Nephron progenitor cell (in vitro differentiated cells): ENCODE measurements at regions not wholly inside any gene's neighbourhood (a gene's known extent, or its start where the extent isn't known, plus 50 kb on each side); places are given as distances from the start of the nearest gene placed in this dataset.

ENCODE experiments used
- DNase-seq: peaks from one replicate; pipeline ENCODE4 v3.0.0; 2021
- H3K27ac Mint-ChIP-seq: 2 replicates; pipeline ENCODE4 v1.8.0; 2021; ENCODE audit warnings: mild to moderate bottlenecking, moderate library complexity, mixed read lengths
- H3K27me3 Mint-ChIP-seq: 2 replicates; pipeline ENCODE4 v1.8.0; 2021; ENCODE audit warnings: mild to moderate bottlenecking, low read depth, mixed read lengths; ENCODE audit not compliant: poor library complexity
- H3K36me3 Mint-ChIP-seq: 2 replicates; pipeline ENCODE4 v1.8.0; 2021; ENCODE audit warnings: low read depth, mixed read lengths
- H3K4me1 Mint-ChIP-seq: 2 replicates; pipeline ENCODE4 v1.8.0; 2021; ENCODE audit warnings: mixed read lengths
- H3K4me3 Mint-ChIP-seq: 2 replicates; pipeline ENCODE4 v1.8.0; 2021; ENCODE audit warnings: mild to moderate bottlenecking, moderate library complexity, mixed read lengths
- H3K9me3 Mint-ChIP-seq: 2 replicates; pipeline ENCODE4 v1.8.0; 2021; ENCODE audit warnings: mild to moderate bottlenecking, moderate library complexity, mixed read lengths
- TF ChIP-seq, protein P1 (sequence below): fragments of 200-600 bp; sonication (generic); IDR thresholded peaks from 2 replicates; pipeline ENCODE4 v1.5.0; 2021; ENCODE audit warnings: antibody characterized with exemption

DNA sequence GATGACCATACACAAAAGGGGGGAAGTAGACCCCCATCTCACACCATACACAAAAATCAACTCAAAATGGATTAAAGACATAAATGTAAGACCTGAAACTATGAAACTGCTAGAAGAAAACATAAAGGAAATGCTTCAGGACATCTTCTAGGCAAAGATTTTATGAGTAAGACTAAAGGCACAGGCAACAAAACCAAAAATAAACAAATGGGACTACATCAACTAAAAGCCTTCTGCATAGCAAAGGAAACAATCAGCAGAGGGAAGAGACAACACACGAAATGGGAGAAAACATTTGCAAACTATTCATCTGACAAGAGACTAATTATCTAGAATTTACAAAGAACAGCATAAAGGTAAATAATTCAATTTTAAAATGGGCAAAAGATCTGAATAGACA lies 152.1 kb downstream of the AXIN2 start:
- H3K4me1 Mint-ChIP-seq, result peaks cover 9% of the 10 kb centered on the region

DNA sequence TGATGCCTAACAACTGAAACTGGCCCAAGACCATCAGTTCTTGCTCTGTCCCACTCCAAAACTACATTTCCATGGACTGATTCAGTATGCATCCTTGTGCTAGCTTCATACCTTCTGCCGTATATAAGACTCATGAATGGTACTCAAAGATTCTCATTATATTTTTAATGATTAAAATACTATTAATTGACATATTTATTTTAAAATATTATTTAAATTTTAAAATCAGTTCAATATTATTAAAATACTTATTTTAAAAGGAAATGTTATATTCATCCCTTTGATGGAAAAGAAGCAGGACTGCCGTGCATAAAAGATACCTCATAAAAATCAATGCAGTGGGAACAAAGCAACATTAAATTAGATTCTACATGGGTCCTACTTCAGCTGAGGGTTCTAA lies 153.4 kb downstream of the AXIN2 start:
- Mint-ChIP-seq H3K27ac (no peak overlapping the region), H3K4me3 (no peak overlapping the region), H3K9me3 (peaks cover 27% of the 10 kb centered on the region), H3K36me3 (peaks cover 9% of the 10 kb centered on the region), H3K27me3 (peaks cover 3% of the 10 kb centered on the region), H3K4me1 (peaks cover 17% of the 10 kb centered on the region)
- no peak for DNase-seq
- TF ChIP-seq, protein P1, sequence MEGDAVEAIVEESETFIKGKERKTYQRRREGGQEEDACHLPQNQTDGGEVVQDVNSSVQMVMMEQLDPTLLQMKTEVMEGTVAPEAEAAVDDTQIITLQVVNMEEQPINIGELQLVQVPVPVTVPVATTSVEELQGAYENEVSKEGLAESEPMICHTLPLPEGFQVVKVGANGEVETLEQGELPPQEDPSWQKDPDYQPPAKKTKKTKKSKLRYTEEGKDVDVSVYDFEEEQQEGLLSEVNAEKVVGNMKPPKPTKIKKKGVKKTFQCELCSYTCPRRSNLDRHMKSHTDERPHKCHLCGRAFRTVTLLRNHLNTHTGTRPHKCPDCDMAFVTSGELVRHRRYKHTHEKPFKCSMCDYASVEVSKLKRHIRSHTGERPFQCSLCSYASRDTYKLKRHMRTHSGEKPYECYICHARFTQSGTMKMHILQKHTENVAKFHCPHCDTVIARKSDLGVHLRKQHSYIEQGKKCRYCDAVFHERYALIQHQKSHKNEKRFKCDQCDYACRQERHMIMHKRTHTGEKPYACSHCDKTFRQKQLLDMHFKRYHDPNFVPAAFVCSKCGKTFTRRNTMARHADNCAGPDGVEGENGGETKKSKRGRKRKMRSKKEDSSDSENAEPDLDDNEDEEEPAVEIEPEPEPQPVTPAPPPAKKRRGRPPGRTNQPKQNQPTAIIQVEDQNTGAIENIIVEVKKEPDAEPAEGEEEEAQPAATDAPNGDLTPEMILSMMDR, result no peak

More for the DNA sequence above, 152.1 kb downstream of the AXIN2 start:
- TF ChIP-seq, protein P1, result no peak
- peaks cover 27% of the 10 kb centered on the region for H3K9me3 Mint-ChIP-seq
- peaks cover 9% of the 10 kb centered on the region for H3K36me3 Mint-ChIP-seq
- DNase-seq, result no peak
- peaks cover 3% of the 10 kb centered on the region for H3K27me3 Mint-ChIP-seq
- H3K27ac Mint-ChIP-seq, result no peak overlapping the region
- H3K4me3 Mint-ChIP-seq, result no peak overlapping the region

DNA sequence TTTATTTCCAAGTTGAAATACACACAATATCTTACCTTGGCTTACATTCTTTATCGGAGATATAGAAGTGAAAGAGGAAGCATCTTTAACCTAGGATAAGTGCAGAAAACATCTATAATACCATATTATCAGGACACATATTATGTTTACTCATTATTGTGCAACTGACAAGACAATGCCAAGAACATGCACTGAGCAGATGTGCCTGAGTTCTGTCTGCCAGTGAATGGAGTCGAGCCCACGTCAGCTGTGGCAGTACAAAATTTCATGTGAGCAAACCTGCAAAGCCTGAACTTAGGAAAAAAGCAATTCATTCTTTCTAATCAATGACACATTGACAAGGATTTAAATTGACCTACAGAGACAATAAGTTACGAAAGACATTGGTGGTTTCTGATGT lies 154.4 kb downstream of the AXIN2 start:
- Mint-ChIP-seq H3K27me3 (peaks cover 3% of the 10 kb centered on the region), H3K9me3 (peaks cover 20% of the 10 kb centered on the region), H3K36me3 (peaks cover 5% of the 10 kb centered on the region), H3K4me1 (peaks cover 24% of the 10 kb centered on the region), H3K4me3 (no peak overlapping the region), H3K27ac (no peak overlapping the region)
- TF ChIP-seq, protein P1, result no peak
- DNase-seq, result no peak

DNA sequence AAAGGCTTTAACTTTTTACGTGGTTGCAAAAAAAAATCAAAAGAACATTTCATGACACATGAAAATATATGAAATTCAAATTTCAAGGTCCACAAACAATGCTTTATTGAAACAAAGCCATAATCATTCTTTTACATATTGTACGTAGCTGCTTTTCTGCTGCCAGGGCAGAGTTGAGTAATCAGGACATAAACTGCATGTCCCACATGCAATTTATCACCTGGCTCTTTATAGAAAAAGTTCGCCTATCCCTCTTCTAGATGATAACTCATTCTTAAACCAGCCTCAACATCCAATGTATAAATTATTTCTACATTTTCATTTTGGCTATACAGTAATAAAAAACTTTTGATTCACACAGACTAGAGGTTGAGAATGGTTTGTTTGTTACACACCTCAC lies 154.9 kb downstream of the AXIN2 start:
- Mint-ChIP-seq H3K4me3 (no peak overlapping the region), H3K27me3 (peaks cover 3% of the 10 kb centered on the region), H3K9me3 (peaks cover 17% of the 10 kb centered on the region), H3K4me1 (peaks cover 29% of the 10 kb centered on the region), H3K36me3 (peaks cover 4% of the 10 kb centered on the region), H3K27ac (no peak overlapping the region)
- DNase-seq, result no peak
- TF ChIP-seq, protein P1, result no peak

DNA sequence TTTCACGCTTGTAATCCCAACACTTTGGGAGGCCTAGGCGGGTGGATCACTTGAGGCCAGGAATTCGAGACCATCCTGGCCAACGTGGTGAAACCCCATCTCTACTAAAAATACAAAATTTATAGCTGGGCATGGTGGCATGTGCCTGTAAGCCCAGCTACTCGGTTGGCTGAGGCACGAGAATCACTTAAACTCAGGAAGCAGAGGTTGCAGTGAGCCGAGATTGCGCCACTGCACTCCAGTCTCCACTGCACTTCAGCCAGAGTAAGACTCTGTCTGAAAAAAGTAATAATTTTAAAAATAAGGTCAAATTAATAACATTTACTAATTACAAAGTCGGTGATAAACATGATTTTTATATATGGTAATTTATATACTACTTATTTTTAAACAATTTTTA lies 155.9 kb downstream of the AXIN2 start:
- TF ChIP-seq, protein P1, result no peak
- DNase-seq, result no peak
- Mint-ChIP-seq H3K27ac (no peak overlapping the region), H3K4me3 (no peak overlapping the region), H3K4me1 (peaks cover 39% of the 10 kb centered on the region), H3K9me3 (peaks cover 9% of the 10 kb centered on the region), H3K36me3 (no peaks in the 10 kb centered on the region), H3K27me3 (peaks cover 3% of the 10 kb centered on the region)

DNA sequence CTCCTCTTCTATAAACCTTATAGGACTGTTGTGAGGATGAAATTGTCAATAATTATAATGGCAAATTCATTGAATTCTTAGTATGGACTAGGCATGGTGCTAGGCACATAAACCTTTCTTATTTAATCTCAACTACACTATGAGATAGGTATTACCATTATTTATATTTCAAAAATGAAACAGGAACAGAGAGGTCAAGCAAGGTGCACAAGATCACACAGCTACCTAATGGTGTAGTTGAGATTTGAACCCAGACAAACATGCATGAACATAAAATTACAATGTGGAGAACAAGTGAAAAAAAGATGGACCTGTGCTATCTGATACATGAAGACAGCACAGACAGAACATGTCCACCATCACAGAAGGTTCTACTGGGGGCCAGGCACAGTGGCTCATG lies 156.7 kb downstream of the AXIN2 start:
- Mint-ChIP-seq H3K36me3 (no peaks in the 10 kb centered on the region), H3K4me3 (no peak overlapping the region), H3K27me3 (peaks cover 3% of the 10 kb centered on the region), H3K27ac (no peak overlapping the region), H3K9me3 (peaks cover 4% of the 10 kb centered on the region), H3K4me1 (peaks cover 42% of the 10 kb centered on the region)
- TF ChIP-seq, protein P1, result no peak
- no peak for DNase-seq
